ENCODE measurements at regions not wholly inside any gene's neighbourhood (a gene's known extent, or its start where the extent isn't known, plus 50 kb on each side); places are given as distances from the start of the nearest gene placed in this dataset.

DNA sequence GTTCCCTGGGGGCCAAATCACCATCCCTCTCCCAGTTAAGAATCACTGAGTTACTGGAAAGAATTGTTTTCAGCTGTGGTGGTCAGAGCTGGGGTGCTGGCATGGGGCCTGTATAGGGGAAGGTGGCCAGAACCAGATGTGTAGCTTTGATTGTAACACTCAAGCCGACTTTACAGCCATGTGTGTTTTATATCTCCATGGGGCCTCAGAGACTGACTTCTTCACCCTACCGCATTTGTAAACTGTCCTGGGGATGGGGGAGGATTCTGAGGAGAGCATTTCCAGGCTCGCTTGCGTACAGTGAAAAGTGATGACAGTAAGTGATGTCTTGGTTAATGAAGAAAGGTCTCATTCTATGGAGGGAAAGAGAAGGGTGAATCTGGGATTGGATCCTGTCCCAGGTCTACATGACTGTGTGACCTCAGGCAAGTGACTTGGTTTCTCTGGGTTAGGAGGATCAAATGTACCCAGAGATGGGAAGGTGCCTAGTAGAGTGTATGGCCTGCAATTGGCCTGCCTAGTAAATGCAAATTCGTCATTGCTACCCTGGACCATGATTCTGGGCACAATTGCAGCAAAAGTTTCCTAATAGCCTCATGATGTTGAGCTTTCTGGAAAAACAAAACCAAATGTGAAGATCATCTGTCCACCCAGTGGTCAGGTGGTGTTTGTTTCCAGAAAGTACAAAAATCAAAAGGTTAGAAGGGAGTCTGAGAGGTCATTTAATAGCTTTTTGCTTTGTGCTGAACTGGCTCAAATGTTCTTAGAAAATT lies 49.7 kb upstream of the RCC2 start:
- TF ChIP-seq, protein P1, sequence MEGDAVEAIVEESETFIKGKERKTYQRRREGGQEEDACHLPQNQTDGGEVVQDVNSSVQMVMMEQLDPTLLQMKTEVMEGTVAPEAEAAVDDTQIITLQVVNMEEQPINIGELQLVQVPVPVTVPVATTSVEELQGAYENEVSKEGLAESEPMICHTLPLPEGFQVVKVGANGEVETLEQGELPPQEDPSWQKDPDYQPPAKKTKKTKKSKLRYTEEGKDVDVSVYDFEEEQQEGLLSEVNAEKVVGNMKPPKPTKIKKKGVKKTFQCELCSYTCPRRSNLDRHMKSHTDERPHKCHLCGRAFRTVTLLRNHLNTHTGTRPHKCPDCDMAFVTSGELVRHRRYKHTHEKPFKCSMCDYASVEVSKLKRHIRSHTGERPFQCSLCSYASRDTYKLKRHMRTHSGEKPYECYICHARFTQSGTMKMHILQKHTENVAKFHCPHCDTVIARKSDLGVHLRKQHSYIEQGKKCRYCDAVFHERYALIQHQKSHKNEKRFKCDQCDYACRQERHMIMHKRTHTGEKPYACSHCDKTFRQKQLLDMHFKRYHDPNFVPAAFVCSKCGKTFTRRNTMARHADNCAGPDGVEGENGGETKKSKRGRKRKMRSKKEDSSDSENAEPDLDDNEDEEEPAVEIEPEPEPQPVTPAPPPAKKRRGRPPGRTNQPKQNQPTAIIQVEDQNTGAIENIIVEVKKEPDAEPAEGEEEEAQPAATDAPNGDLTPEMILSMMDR (IDR thresholded peaks at IDR 0.05): no peak
- TF ChIP-seq EZH2phosphoT487 (IDR thresholded peaks at IDR 0.05): no peak
